ENCODE measurements at regions not wholly inside any gene's neighbourhood (a gene's known extent, or its start where the extent isn't known, plus 50 kb on each side); places are given as distances from the start of the nearest gene placed in this dataset.

GRCh38 chr16:54398986-54399385 lies 112.4 kb upstream of the IRX3 start:
- DNase-seq (ENCODE audit: low read depth) = no peak
- H3K4me3 ChIP-seq (ENCODE audit: low read depth, low read length) = no peak overlapping the region
- TF ChIP-seq MAX (IDR thresholded peaks at IDR 0.05; ENCODE audit: low read depth, low read length) (no peak), MYC (IDR thresholded peaks at IDR 0.05; ENCODE audit: low read depth, low read length) (no peak), POLR2A (IDR thresholded peaks at IDR 0.05; ENCODE audit: extremely low read depth, insufficient read length) (no peak), CTCF (IDR thresholded peaks at IDR 0.05; ENCODE audit: low read depth, low read length) (no peak)

- DNase-seq (ENCODE audit: low read depth) = peak; percentile 34
- no peak overlapping the region for H3K4me3 ChIP-seq (ENCODE audit: low read depth, low read length)
- TF ChIP-seq POLR2A (IDR thresholded peaks at IDR 0.05; ENCODE audit: extremely low read depth, insufficient read length) = no peak
- no peak for TF ChIP-seq MAX (IDR thresholded peaks at IDR 0.05; ENCODE audit: low read depth, low read length)
- TF ChIP-seq MYC (IDR thresholded peaks at IDR 0.05; ENCODE audit: low read depth, low read length) = no peak
- no peak for TF ChIP-seq CTCF (IDR thresholded peaks at IDR 0.05; ENCODE audit: low read depth, low read length)
Measured at GRCh38 chr16:54397838-54398237, 111.3 kb upstream of the IRX3 start.

GRCh38 chr16:54397190-54397835 lies 110.7 kb upstream of the IRX3 start:
- H3K4me3 ChIP-seq (ENCODE audit: low read depth, low read length) = no peak overlapping the region
- TF ChIP-seq CTCF (IDR thresholded peaks at IDR 0.05; ENCODE audit: low read depth, low read length) (no peak), MAX (IDR thresholded peaks at IDR 0.05; ENCODE audit: low read depth, low read length) (no peak), POLR2A (IDR thresholded peaks at IDR 0.05; ENCODE audit: extremely low read depth, insufficient read length) (no peak), MYC (IDR thresholded peaks at IDR 0.05; ENCODE audit: low read depth, low read length) (no peak)
- peak; percentile 42 for DNase-seq (ENCODE audit: low read depth)

GRCh38 chr16:54389836-54390494 lies 103.4 kb upstream of the IRX3 start:
- TF ChIP-seq MYC (IDR thresholded peaks at IDR 0.05; ENCODE audit: low read depth, low read length) (no peak), CTCF (IDR thresholded peaks at IDR 0.05; ENCODE audit: low read depth, low read length) (no peak), MAX (IDR thresholded peaks at IDR 0.05; ENCODE audit: low read depth, low read length) (no peak), POLR2A (IDR thresholded peaks at IDR 0.05; ENCODE audit: extremely low read depth, insufficient read length) (no peak)
- peak; percentile 15 for DNase-seq (ENCODE audit: low read depth)
- no peak overlapping the region for H3K4me3 ChIP-seq (ENCODE audit: low read depth, low read length)

- H3K4me3 ChIP-seq (ENCODE audit: low read depth, low read length) = no peak overlapping the region
- TF ChIP-seq MYC (IDR thresholded peaks at IDR 0.05; ENCODE audit: low read depth, low read length) (no peak), CTCF (IDR thresholded peaks at IDR 0.05; ENCODE audit: low read depth, low read length) (no peak), POLR2A (IDR thresholded peaks at IDR 0.05; ENCODE audit: extremely low read depth, insufficient read length) (no peak), MAX (IDR thresholded peaks at IDR 0.05; ENCODE audit: low read depth, low read length) (no peak)
- DNase-seq (ENCODE audit: low read depth) = no peak
Measured at GRCh38 chr16:54385141-54385540, 98.6 kb upstream of the IRX3 start.
